GM12878 (cell line): ENCODE measurements at regions not wholly inside any gene's neighbourhood (a gene's known extent, or its start where the extent isn't known, plus 50 kb on each side); places are given as distances from the start of the nearest gene placed in this dataset.

Source experiments
- ATAC-seq: fragments of 200-7000 bp; cut with Tn5 transposase; 3 replicates; pipeline ENCODE4 v1.9.1; 2020; ENCODE audit warnings: mild to moderate bottlenecking, moderate library complexity
- BruUV-seq: library from RNA; stranded (reverse); fragments of 400-500 nt; replicated peaks from 2 replicates; lab custom pipeline; 2021; lab: Mats Ljungman, UMichigan
- CTCF ChIA-PET: fragments of 300-600 bp; sonication (Branson Sonifier 250); formaldehyde crosslinking; extraction: SDS; loops from one replicate; lab custom pipeline; 2021; ENCODE audit warnings: inconsistent platforms; lab: Yijun Ruan, JAX
- POLR2A ChIA-PET: fragments of 350-600 bp; formaldehyde crosslinking; extraction: SDS; loops from one replicate; lab custom pipeline; 2021; ENCODE audit warnings: inconsistent platforms; lab: Charles Lee
- RAD21 ChIA-PET: fragments of 300-600 bp; sonication (Branson Sonifier 250); formaldehyde crosslinking; loops from one replicate; lab custom pipeline; 2023; ENCODE audit warnings: antibody characterized with exemption; ENCODE audit not compliant: unreplicated experiment; lab: Charles Lee
- SMC1A ChIA-PET: fragments of 300-600 bp; sonication (Branson Sonifier 250); formaldehyde crosslinking; loops from one replicate; lab custom pipeline; 2023; ENCODE audit not compliant: unreplicated experiment, uncharacterized antibody; lab: Charles Lee
- DNase-seq: peaks from one replicate; pipeline ENCODE4 v3.0.0-alpha.2; 2011; ENCODE audit warnings: low read depth, low spot score
- FAIRE-seq: peaks from 3 replicates; lab custom pipeline; 2011; peaks lifted over from hg19 to GRCh38; lab: Jason Lieb, UNC
- H2AFZ ChIP-seq: 2 replicates; pipeline ENCODE4 v1.6.0; 2011; ENCODE audit warnings: low read depth, low read length, control low read depth; ENCODE audit not compliant: control insufficient read depth
- H3K27ac ChIP-seq: 2 replicates; pipeline ENCODE4 v1.5.1; 2011; ENCODE audit warnings: control low read depth; ENCODE audit not compliant: control insufficient read depth, insufficient read depth
- H3K27me3 ChIP-seq, 2 experiments: replicated peaks in 1 of 2; 2 replicates each; pipeline versions ENCODE4 v1.6.0 to v1.6.1; 2011; ENCODE audit warnings: low read length in 1 of 2; ENCODE audit not compliant: control insufficient read depth in 2 of 2, insufficient read depth in 2 of 2
- H3K36me3 ChIP-seq, 2 experiments: 2 replicates each; pipeline ENCODE4 v1.5.1; 2011; ENCODE audit warnings: low read length in 1 of 2; ENCODE audit not compliant: control insufficient read depth in 2 of 2, insufficient read depth in 2 of 2
- H3K4me1 ChIP-seq: 2 replicates; pipeline ENCODE4 v1.6.1; 2011; ENCODE audit warnings: mild to moderate bottlenecking, low read length, moderate library complexity, mixed read lengths; ENCODE audit not compliant: control insufficient read depth, insufficient read depth
- H3K4me2 ChIP-seq: 2 replicates; pipeline ENCODE4 v1.6.0; 2011; ENCODE audit warnings: control low read depth; ENCODE audit not compliant: control insufficient read depth, insufficient read depth
- H3K4me3 ChIP-seq: fragments of 200-600 bp; sonication (generic); 2 replicates; pipeline ENCODE4 v1.5.1; 2016
- H3K79me2 ChIP-seq: 2 replicates; pipeline ENCODE4 v1.6.0; 2011; ENCODE audit warnings: low read length; ENCODE audit not compliant: control insufficient read depth, insufficient read depth
- H3K9ac ChIP-seq: 2 replicates; pipeline ENCODE4 v1.8.0; 2011; ENCODE audit warnings: low read length, control low read depth, mixed read lengths; ENCODE audit not compliant: control insufficient read depth, insufficient read depth
- H3K9me3 ChIP-seq: replicated peaks from 3 replicates; pipeline ENCODE4 v1.5.1; 2011; ENCODE audit warnings: mild to moderate bottlenecking, low read length; ENCODE audit not compliant: control insufficient read depth, insufficient read depth
- H4K20me1 ChIP-seq: 2 replicates; pipeline ENCODE4 v1.6.0; 2011; ENCODE audit not compliant: control insufficient read depth, insufficient read depth
- BCL11A ChIP-seq: IDR thresholded peaks from 2 replicates; pipeline ENCODE4 v1.6.1; 2011; ENCODE audit warnings: low read depth, low read length
- BHLHE40 ChIP-seq, 2 experiments: fragments of 450-650 bp in 1 of 2; IDR thresholded peaks; 2 replicates each; pipeline ENCODE4 v1.6.1; 2011 to 2017; ENCODE audit warnings: low read depth in 2 of 2, borderline replicate concordance in 1 of 2, improper control_type of control experiment in 1 of 2, low read length in 1 of 2, mild to moderate bottlenecking in 1 of 2
- EGR1 ChIP-seq, 2 experiments: IDR thresholded peaks; 1 replicate in 1 of 2; 2 replicates in 1 of 2; pipeline ENCODE4 v1.6.1; 2011 to 2012; ENCODE audit warnings: low read depth in 2 of 2, low read length in 2 of 2, borderline replicate concordance in 1 of 2, mild to moderate bottlenecking in 1 of 2, moderate library complexity in 1 of 2
- EP300 ChIP-seq, 2 experiments: fragments of 150-350 bp in 1 of 2; IDR thresholded peaks; 2 replicates each; pipeline ENCODE4 v1.6.1; 2011 to 2012; ENCODE audit warnings: low read depth in 2 of 2, low read length in 2 of 2, borderline replicate concordance in 1 of 2, improper control_type of control experiment in 1 of 2, inconsistent platforms in 1 of 2; ENCODE audit not compliant: control insufficient read depth in 1 of 2
- GABPA ChIP-seq: IDR thresholded peaks from 2 replicates; pipeline ENCODE4 v1.6.1; 2014; ENCODE audit warnings: antibody characterized with exemption, low read depth, mild to moderate bottlenecking, inconsistent platforms
- HSF1 ChIP-seq: fragments of 150-350 bp; IDR thresholded peaks from 2 replicates; pipeline ENCODE4 v1.6.1; 2014; ENCODE audit warnings: mild to moderate bottlenecking, low read depth, low read length
- NFYB ChIP-seq: IDR thresholded peaks from 2 replicates; pipeline ENCODE4 v1.6.1; 2011; ENCODE audit warnings: low read depth, mild to moderate bottlenecking, low read length, improper control_type of control experiment, moderate library complexity; ENCODE audit not compliant: insufficient read depth
- PAX5 ChIP-seq: IDR thresholded peaks from 2 replicates; pipeline ENCODE4 v1.6.1; 2011; ENCODE audit warnings: low read depth, low read length, borderline replicate concordance
- PKNOX1 ChIP-seq: fragments of 450-650 bp; IDR thresholded peaks from 2 replicates; pipeline ENCODE4 v1.6.1; 2016; ENCODE audit warnings: mild to moderate bottlenecking
- RELA ChIP-seq: fragments of 450-650 bp; IDR thresholded peaks from 2 replicates; pipeline ENCODE4 v1.8.0; 2014; ENCODE audit warnings: borderline replicate concordance; ENCODE audit not compliant: partially characterized antibody
- SMARCA5 ChIP-seq: fragments of 450-650 bp; IDR thresholded peaks from 2 replicates; pipeline ENCODE4 v1.6.1; 2017; ENCODE audit warnings: mild to moderate bottlenecking
- SREBF2 ChIP-seq: IDR thresholded peaks from 2 replicates; pipeline ENCODE4 v1.6.1; 2012; ENCODE audit warnings: mild to moderate bottlenecking, low read length
- YBX1 ChIP-seq: fragments of 450-650 bp; IDR thresholded peaks from 2 replicates; pipeline ENCODE4 v1.6.1; 2016; ENCODE audit warnings: antibody characterized with exemption
- ZNF384 ChIP-seq: IDR thresholded peaks from 2 replicates; pipeline ENCODE4 v1.6.1; 2012; ENCODE audit warnings: low read depth, mild to moderate bottlenecking, low read length, improper control_type of control experiment, borderline replicate concordance
- ZNF622 ChIP-seq: fragments of 450-650 bp; IDR thresholded peaks from 2 replicates; pipeline ENCODE4 v1.6.1; 2017; ENCODE audit warnings: mild to moderate bottlenecking, inconsistent platforms
- WGBS: methylation state at CpG from one replicate; pipeline ENCODE4 v1.1.6; 2016; ENCODE audit warnings: low lambda C conversion rate; ENCODE audit not compliant: insufficient replicate concordance, insufficient coverage; ENCODE audit errors: missing lambda C conversion rate; 5-methylcytosine and 5-hydroxymethylcytosine counted together
- in situ Hi-C: fragments of 300-500 bp; cut with MboI; formaldehyde crosslinking; loops from 9 replicates; pipeline ENCODE4 v1.14.3; 2018; ENCODE audit warnings: mixed read lengths
- intact Hi-C: fragments of 100-400 bp; cut with micrococcal nuclease; formaldehyde crosslinking; loops from one replicate; pipeline ENCODE4 v1.14.2; 2022; ENCODE audit not compliant: unreplicated experiment
- TF ChIP-seq, protein P1 (sequence below): fragments of 450-650 bp; IDR thresholded peaks from 2 replicates; pipeline ENCODE4 v1.6.1; 2017; ENCODE audit warnings: mild to moderate bottlenecking, low read depth, inconsistent platforms; ENCODE audit not compliant: poor library complexity, severe bottlenecking
- TF ChIP-seq, protein P2 (sequence below): IDR thresholded peaks from 2 replicates; pipeline ENCODE4 v1.6.1; 2011; ENCODE audit warnings: low read depth, low read length, improper control_type of control experiment, borderline replicate concordance

DNA sequence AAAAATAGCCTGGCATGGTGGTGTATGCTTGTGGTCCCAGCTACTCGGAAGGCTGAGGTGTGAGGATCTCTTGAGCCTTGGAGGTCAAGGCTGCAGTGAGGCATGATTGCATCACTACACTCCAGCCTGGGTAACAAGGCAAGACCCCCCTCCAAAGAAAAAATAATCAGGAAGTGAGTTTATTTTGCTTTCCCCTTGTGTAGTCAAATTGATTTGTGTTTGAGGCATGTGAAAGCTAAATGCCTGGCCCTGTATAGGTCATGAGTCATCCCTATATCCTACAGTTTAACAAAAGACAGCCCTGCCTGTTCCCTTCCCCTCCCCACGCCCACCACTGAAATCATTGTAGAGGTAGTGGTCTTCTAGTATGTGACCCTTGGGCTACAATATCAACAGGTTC is 241.4 kb upstream of the JUN start:
- Histone ChIP-seq H3K9ac (no peak overlapping the region), H2AFZ (peak overlapping the region; percentile 58; the same call in 1 of the 2 replicates), H3K9me3 (no peaks in the 10 kb centered on the region), H3K4me2 (peak overlapping the region; percentile 52), H3K27ac (peak overlapping the region; percentile 84), H3K79me2 (no peaks in the 10 kb centered on the region), H4K20me1 (no peaks in the 10 kb centered on the region), H3K4me3 (no peak overlapping the region), H3K36me3 (no peaks in the 10 kb centered on the region), H3K4me1 (peaks cover 28% of the 10 kb centered on the region), H3K27me3 (no peaks in the 10 kb centered on the region)
- in situ Hi-C loops: no loop called here
- SMC1A ChIA-PET: interaction anchor here (0.6 to 7.3 kb wide), 8 partner anchors 13 to 267 kb away, joined by 3 to 61 read pairs (median 4); no protein-coding TSS in a partner anchor
- TF ChIP-seq SREBF2 (no peak), BCL11A (no peak), EGR1 (IDR thresholded peaks at IDR 0.05; ENCODE audit: borderline replicate concordance in 1 of 2, low read depth in 2 of 2, low read length in 2 of 2) (no peak), GABPA (no peak), PKNOX1 (no peak), BHLHE40 (IDR thresholded peaks at IDR 0.05; ENCODE audit: borderline replicate concordance in 1 of 2, low read depth in 2 of 2, low read length in 1 of 2) (no peak), PAX5 (no peak), SMARCA5 (no peak), YBX1 (no peak), ZNF384 (no peak), HSF1 (no peak), NFYB (no peak), RELA (no peak), EP300 (IDR thresholded peaks at IDR 0.05; ENCODE audit: borderline replicate concordance in 1 of 2, control insufficient read depth in 1 of 2, low read depth in 2 of 2, low read length in 2 of 2) (no peak), ZNF622 (no peak)
- TF ChIP-seq, protein P1, sequence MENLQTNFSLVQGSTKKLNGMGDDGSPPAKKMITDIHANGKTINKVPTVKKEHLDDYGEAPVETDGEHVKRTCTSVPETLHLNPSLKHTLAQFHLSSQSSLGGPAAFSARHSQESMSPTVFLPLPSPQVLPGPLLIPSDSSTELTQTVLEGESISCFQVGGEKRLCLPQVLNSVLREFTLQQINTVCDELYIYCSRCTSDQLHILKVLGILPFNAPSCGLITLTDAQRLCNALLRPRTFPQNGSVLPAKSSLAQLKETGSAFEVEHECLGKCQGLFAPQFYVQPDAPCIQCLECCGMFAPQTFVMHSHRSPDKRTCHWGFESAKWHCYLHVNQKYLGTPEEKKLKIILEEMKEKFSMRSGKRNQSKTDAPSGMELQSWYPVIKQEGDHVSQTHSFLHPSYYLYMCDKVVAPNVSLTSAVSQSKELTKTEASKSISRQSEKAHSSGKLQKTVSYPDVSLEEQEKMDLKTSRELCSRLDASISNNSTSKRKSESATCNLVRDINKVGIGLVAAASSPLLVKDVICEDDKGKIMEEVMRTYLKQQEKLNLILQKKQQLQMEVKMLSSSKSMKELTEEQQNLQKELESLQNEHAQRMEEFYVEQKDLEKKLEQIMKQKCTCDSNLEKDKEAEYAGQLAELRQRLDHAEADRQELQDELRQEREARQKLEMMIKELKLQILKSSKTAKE: no peak
- TF ChIP-seq, protein P2, sequence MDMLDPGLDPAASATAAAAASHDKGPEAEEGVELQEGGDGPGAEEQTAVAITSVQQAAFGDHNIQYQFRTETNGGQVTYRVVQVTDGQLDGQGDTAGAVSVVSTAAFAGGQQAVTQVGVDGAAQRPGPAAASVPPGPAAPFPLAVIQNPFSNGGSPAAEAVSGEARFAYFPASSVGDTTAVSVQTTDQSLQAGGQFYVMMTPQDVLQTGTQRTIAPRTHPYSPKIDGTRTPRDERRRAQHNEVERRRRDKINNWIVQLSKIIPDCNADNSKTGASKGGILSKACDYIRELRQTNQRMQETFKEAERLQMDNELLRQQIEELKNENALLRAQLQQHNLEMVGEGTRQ: no peak
- FAIRE-seq (no peak), DNase-seq (no peak), ATAC-seq (peak; percentile 11; the same call in 1 of the 3 replicates)
- RAD21 ChIA-PET: interaction anchor here (1.1 to 1.4 kb wide), 5 partner anchors 12 to 674 kb away, joined by 3 to 10 read pairs (median 4); no protein-coding TSS in a partner anchor
- intact Hi-C loops: loop anchor here (5.0 to 10.0 kb wide), 2 partner anchors 243 to 270 kb away; partner anchors contain the start of genes FGGY and JUN
- BruUV-seq: no TSS peak
- CTCF ChIA-PET: no interaction called here
- POLR2A ChIA-PET: interaction anchor here (0.7 to 3.3 kb wide), 2 partner anchors 12 to 21 kb away, joined by 4 to 15 read pairs; no protein-coding TSS in a partner anchor
- 50% methylated on average over 2 of the region's 2 CpGs for WGBS
